ENCODE measurements at regions not wholly inside any gene's neighbourhood (a gene's known extent, or its start where the extent isn't known, plus 50 kb on each side); places are given as distances from the start of the nearest gene placed in this dataset.

GRCh38 chr4:12053966-12054365 lies 625.3 kb upstream of the HS3ST1 start:
- TF ChIP-seq CTCF (IDR thresholded peaks at IDR 0.05; ENCODE audit: low read depth, low read length, missing input control) = no peak
- TF ChIP-seq SP1 (IDR thresholded peaks at IDR 0.05) = no peak
- TF ChIP-seq MAX (IDR thresholded peaks at IDR 0.05) = no peak
- TF ChIP-seq TAF1 (conservative IDR thresholded peaks at IDR 0.05) = no peak
- no peak for TF ChIP-seq REST (IDR thresholded peaks at IDR 0.05)
- TF ChIP-seq GABPA (IDR thresholded peaks at IDR 0.05 in 1 of 2, conservative IDR thresholded peaks at IDR 0.05 in 1 of 2) = no peak
- no peak for TF ChIP-seq ATF3 (IDR thresholded peaks at IDR 0.05)
- TF ChIP-seq RAD21 (IDR thresholded peaks at IDR 0.05) = no peak
- TF ChIP-seq EGR1 (IDR thresholded peaks at IDR 0.05; ENCODE audit: low read depth in 2 of 2) = no peak
- no peak for TF ChIP-seq HNF4A (conservative IDR thresholded peaks at IDR 0.05)
- TF ChIP-seq FOXA2 (IDR thresholded peaks at IDR 0.05) = no peak
